ENCODE measurements at regions not wholly inside any gene's neighbourhood (a gene's known extent, or its start where the extent isn't known, plus 50 kb on each side); places are given as distances from the start of the nearest gene placed in this dataset.

DNA sequence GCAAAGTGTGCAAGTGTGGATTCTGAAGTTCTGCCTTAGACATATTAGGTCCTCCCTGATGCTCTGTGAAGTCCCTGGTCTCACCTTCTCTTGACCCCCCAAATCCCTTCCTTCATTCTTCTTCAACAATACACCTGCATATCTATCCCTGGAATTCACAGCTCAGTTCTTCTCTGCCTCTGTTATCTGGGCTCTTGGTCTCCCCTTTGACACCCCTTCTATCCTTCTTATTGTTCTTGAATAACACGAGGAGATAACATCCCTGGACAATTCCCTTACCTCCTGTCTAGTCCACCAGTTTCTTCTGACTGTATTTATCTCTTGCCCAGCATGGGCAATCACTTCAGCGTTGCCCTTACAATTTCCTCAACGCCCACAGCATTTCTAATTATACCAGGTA, 104.8 kb upstream of the ATG10 start:
- Mint-ChIP-seq H3K36me3 (ENCODE audit: unreplicated experiment) (no peaks in the 10 kb centered on the region), H3K27me3 (ENCODE audit: unreplicated experiment) (peaks cover 2% of the 10 kb centered on the region), H3K9me3 (ENCODE audit: unreplicated experiment) (no peaks in the 10 kb centered on the region), H3K4me1 (ENCODE audit: unreplicated experiment) (no peaks in the 10 kb centered on the region), H3K27ac (ENCODE audit: unreplicated experiment) (no peak overlapping the region), H3K4me3 (ENCODE audit: unreplicated experiment) (no peak overlapping the region)
- TF ChIP-seq, protein P1, sequence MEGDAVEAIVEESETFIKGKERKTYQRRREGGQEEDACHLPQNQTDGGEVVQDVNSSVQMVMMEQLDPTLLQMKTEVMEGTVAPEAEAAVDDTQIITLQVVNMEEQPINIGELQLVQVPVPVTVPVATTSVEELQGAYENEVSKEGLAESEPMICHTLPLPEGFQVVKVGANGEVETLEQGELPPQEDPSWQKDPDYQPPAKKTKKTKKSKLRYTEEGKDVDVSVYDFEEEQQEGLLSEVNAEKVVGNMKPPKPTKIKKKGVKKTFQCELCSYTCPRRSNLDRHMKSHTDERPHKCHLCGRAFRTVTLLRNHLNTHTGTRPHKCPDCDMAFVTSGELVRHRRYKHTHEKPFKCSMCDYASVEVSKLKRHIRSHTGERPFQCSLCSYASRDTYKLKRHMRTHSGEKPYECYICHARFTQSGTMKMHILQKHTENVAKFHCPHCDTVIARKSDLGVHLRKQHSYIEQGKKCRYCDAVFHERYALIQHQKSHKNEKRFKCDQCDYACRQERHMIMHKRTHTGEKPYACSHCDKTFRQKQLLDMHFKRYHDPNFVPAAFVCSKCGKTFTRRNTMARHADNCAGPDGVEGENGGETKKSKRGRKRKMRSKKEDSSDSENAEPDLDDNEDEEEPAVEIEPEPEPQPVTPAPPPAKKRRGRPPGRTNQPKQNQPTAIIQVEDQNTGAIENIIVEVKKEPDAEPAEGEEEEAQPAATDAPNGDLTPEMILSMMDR (IDR thresholded peaks at IDR 0.05), result no peak
- DNase-seq (ENCODE audit: extremely low spot score, unreplicated experiment), result no peak

DNA sequence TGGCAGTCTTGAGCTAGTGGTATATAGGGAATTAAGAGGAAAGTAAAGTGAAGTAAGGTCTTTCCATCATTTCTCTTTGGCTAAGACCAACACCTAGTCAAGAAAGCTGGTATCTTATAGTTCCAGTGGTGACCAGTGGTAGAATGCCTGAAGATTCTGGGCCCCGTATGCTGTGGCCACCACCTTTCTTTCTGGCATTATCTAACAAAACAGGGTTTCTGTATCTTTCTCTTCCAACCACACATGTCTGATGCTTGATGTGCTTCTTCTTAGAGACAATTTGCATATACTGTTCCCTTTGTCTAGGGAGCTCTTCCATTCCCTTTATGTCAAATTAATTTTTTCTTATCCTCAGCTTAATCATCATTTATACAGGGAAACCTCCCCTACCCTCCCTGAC, 109.9 kb upstream of the SSBP2 start:
- Mint-ChIP-seq H3K4me1 (ENCODE audit: unreplicated experiment) (peaks cover 14% of the 10 kb centered on the region), H3K9me3 (ENCODE audit: unreplicated experiment) (no peaks in the 10 kb centered on the region), H3K27me3 (ENCODE audit: unreplicated experiment) (peaks cover 2% of the 10 kb centered on the region), H3K27ac (ENCODE audit: unreplicated experiment) (no peak overlapping the region), H3K4me3 (ENCODE audit: unreplicated experiment) (no peak overlapping the region), H3K36me3 (ENCODE audit: unreplicated experiment) (no peaks in the 10 kb centered on the region)
- DNase-seq (ENCODE audit: extremely low spot score, unreplicated experiment), result no peak
- TF ChIP-seq, protein P1 (IDR thresholded peaks at IDR 0.05), result no peak

DNA sequence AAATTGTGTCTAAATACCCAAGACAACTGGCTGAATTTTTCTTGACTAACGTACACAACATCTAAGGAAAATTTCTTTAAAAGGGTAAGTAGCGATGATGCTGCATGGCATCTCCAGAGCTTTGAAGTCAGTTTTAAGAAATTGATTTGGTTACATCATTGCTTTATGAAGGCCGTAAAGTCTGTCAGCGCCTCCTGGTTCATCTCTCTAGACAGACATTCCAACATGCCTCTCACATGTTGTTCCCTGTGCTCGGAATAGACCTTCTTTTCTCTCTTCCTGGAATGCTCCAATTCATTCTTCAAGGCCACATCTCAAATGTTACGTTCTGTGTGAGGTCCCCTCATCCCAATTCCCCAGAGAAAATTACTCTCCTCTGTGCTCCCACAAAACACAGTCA, 108.7 kb upstream of the SSBP2 start:
- no peak overlapping the region for H3K27ac Mint-ChIP-seq (ENCODE audit: unreplicated experiment)
- peaks cover 22% of the 10 kb centered on the region for H3K4me1 Mint-ChIP-seq (ENCODE audit: unreplicated experiment)
- H3K36me3 Mint-ChIP-seq (ENCODE audit: unreplicated experiment), result no peaks in the 10 kb centered on the region
- H3K4me3 Mint-ChIP-seq (ENCODE audit: unreplicated experiment), result no peak overlapping the region
- H3K27me3 Mint-ChIP-seq (ENCODE audit: unreplicated experiment), result no peaks in the 10 kb centered on the region
- DNase-seq (ENCODE audit: extremely low spot score, unreplicated experiment), result no peak
- TF ChIP-seq, protein P1 (IDR thresholded peaks at IDR 0.05), result no peak
- H3K9me3 Mint-ChIP-seq (ENCODE audit: unreplicated experiment), result no peaks in the 10 kb centered on the region

- Mint-ChIP-seq H3K9me3 (ENCODE audit: unreplicated experiment) (no peaks in the 10 kb centered on the region), H3K27ac (ENCODE audit: unreplicated experiment) (peak overlapping the region; percentile 84), H3K4me3 (ENCODE audit: unreplicated experiment) (no peak overlapping the region), H3K27me3 (ENCODE audit: unreplicated experiment) (no peaks in the 10 kb centered on the region), H3K4me1 (ENCODE audit: unreplicated experiment) (peaks cover 40% of the 10 kb centered on the region), H3K36me3 (ENCODE audit: unreplicated experiment) (no peaks in the 10 kb centered on the region)
- DNase-seq (ENCODE audit: extremely low spot score, unreplicated experiment), result peak; percentile 89
- TF ChIP-seq, protein P1 (IDR thresholded peaks at IDR 0.05), result peak; percentile 41
Measured at GRCh38 chr5:81856948-81857928, 106.3 kb upstream of the SSBP2 start.

DNA sequence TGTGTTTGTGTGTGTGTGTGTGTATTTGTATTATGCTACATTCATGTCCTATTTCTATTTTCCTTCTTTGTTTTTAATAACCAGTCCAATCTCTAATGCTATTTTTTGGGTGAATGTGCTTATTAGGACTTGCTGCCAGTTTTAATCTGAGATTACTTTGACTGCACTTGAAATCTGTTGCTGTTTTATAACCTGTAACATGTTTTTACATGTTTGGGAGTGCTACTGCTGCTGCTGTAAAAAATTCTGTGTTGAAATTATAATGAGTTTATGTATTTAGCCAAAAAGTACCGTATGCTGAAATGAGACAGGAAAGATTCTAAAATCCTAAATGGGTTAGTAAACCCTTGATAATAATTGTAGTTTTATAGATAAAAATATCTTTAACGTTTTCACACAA, 104.7 kb upstream of the SSBP2 start:
- TF ChIP-seq, protein P1 (IDR thresholded peaks at IDR 0.05), result no peak
- Mint-ChIP-seq H3K4me3 (ENCODE audit: unreplicated experiment) (no peak overlapping the region), H3K9me3 (ENCODE audit: unreplicated experiment) (no peaks in the 10 kb centered on the region), H3K4me1 (ENCODE audit: unreplicated experiment) (peaks cover 51% of the 10 kb centered on the region), H3K36me3 (ENCODE audit: unreplicated experiment) (no peaks in the 10 kb centered on the region), H3K27ac (ENCODE audit: unreplicated experiment) (peak overlapping the region; percentile 8), H3K27me3 (ENCODE audit: unreplicated experiment) (no peaks in the 10 kb centered on the region)
- no peak for DNase-seq (ENCODE audit: extremely low spot score, unreplicated experiment)

Data from osteocyte (in vitro differentiated cells).